SK-N-SH (cell line): ENCODE measurements at regions not wholly inside any gene's neighbourhood (a gene's known extent, or its start where the extent isn't known, plus 50 kb on each side); places are given as distances from the start of the nearest gene placed in this dataset.

Experiments used
- CTCF ChIP-seq: fragments of 200-600 bp; sonication (generic); IDR thresholded peaks from 2 replicates; pipeline ENCODE4 v1.6.1; 2017; ENCODE audit warnings: antibody characterized with exemption, mild to moderate bottlenecking, moderate library complexity
- EP300 ChIP-seq, 2 experiments: IDR thresholded peaks; 2 replicates each; pipeline versions ENCODE4 v1.4.0 to v1.6.1; 2012; ENCODE audit warnings: borderline replicate concordance in 1 of 2, low read depth in 1 of 2, low read length in 1 of 2
- EZH2phosphoT487 ChIP-seq: fragments of 200-600 bp; sonication (generic); IDR thresholded peaks from 2 replicates; pipeline ENCODE4 v1.6.1; 2017; ENCODE audit warnings: low read depth, mixed run types, mild to moderate bottlenecking, antibody characterized with exemption, moderate library complexity, borderline replicate concordance
- MAX ChIP-seq: IDR thresholded peaks from 2 replicates; pipeline ENCODE4 v1.4.0; 2012; ENCODE audit warnings: low read depth
- MXI1 ChIP-seq: IDR thresholded peaks from 2 replicates; pipeline ENCODE4 v1.6.1; 2012; ENCODE audit warnings: mild to moderate bottlenecking, low read depth, low read length, improper control_type of control experiment
- POLR2AphosphoS5 ChIP-seq: IDR thresholded peaks from 2 replicates; pipeline ENCODE4 v1.6.1; 2012; ENCODE audit warnings: low read depth, low read length
- RCOR1 ChIP-seq: fragments of 150-350 bp; IDR thresholded peaks from 2 replicates; pipeline ENCODE4 v1.6.1; 2017; ENCODE audit warnings: antibody characterized with exemption, low read length
- SIN3A ChIP-seq: IDR thresholded peaks from 2 replicates; pipeline ENCODE4 v1.6.1; 2012; ENCODE audit warnings: low read depth, mild to moderate bottlenecking, low read length, moderate library complexity, borderline replicate concordance
- YY1 ChIP-seq: IDR thresholded peaks from 2 replicates; pipeline ENCODE4 v1.4.0; 2012; ENCODE audit warnings: low read depth, mild to moderate bottlenecking

GRCh38 chr15:61295239-61295638 lies 66.1 kb upstream of the RORA start:
- no peak for TF ChIP-seq EP300 (IDR thresholded peaks at IDR 0.05; ENCODE audit: borderline replicate concordance in 1 of 2, low read depth in 1 of 2, low read length in 1 of 2)
- no peak for TF ChIP-seq MAX
- no peak for TF ChIP-seq CTCF
- TF ChIP-seq SIN3A = no peak
- TF ChIP-seq RCOR1 = no peak
- TF ChIP-seq MXI1 = no peak
- no peak for TF ChIP-seq POLR2AphosphoS5
- no peak for TF ChIP-seq YY1
- no peak for TF ChIP-seq EZH2phosphoT487
